SK-N-MC (cell line): ENCODE measurements at regions not wholly inside any gene's neighbourhood (a gene's known extent, or its start where the extent isn't known, plus 50 kb on each side); places are given as distances from the start of the nearest gene placed in this dataset.

Experiments
- EZH2 ChIP-seq: fragments of 200-600 bp; sonication (generic); IDR thresholded peaks from one replicate; pipeline ENCODE4 v1.6.1; 2017; ENCODE audit warnings: antibody characterized with exemption
- FOXP2 ChIP-seq: optimal IDR thresholded peaks from 2 replicates; pipeline ENCODE3; 2011; ENCODE audit warnings: mild to moderate bottlenecking, moderate library complexity; ENCODE audit not compliant: insufficient read depth; ENCODE audit errors: extremely low read length, control extremely low read depth
- POLR2AphosphoS5 ChIP-seq: IDR thresholded peaks from 2 replicates; pipeline ENCODE4 v1.6.1; 2012; ENCODE audit warnings: mild to moderate bottlenecking, low read depth, low read length, borderline replicate concordance

GRCh38 chr14:38578278-38578681 lies 322.4 kb upstream of the CLEC14A start:
- no peak for TF ChIP-seq POLR2AphosphoS5
- TF ChIP-seq EZH2 = no peak
- no peak for TF ChIP-seq FOXP2
